ENCODE measurements at regions not wholly inside any gene's neighbourhood (a gene's known extent, or its start where the extent isn't known, plus 50 kb on each side); places are given as distances from the start of the nearest gene placed in this dataset.
"Not testable (repeated sequence)": the region's sequence is repeated elsewhere in the genome, so short reads cannot be mapped to it uniquely, and the experiment has no call there.

- no peak for DNase-seq (ENCODE audit: extremely low read depth, low read depth, low spot score)
Observed at GRCh38 chr5:165405340-165405739, 1899.9 kb downstream of the MAT2B start.

GRCh38 chr5:165407352-165407751 lies 1901.9 kb downstream of the MAT2B start:
- no peak for DNase-seq (ENCODE audit: extremely low read depth, low read depth, low spot score)

- DNase-seq (ENCODE audit: extremely low read depth, low read depth, low spot score), result no peak
Observed at GRCh38 chr5:165410476-165410875, 1905.1 kb downstream of the MAT2B start.

- not testable (repeated sequence) for DNase-seq (ENCODE audit: extremely low read depth, low read depth, low spot score)
Observed at GRCh38 chr5:165411532-165411931, 1906.1 kb downstream of the MAT2B start.

- no peak for DNase-seq (ENCODE audit: extremely low read depth, low read depth, low spot score)
Observed at GRCh38 chr5:165420493-165420892, 1915.1 kb downstream of the MAT2B start.

- no peak for DNase-seq (ENCODE audit: extremely low read depth, low read depth, low spot score)
Observed at GRCh38 chr5:165423697-165424299, 1918.4 kb downstream of the MAT2B start.

GRCh38 chr5:165425594-165425993 lies 1920.2 kb downstream of the MAT2B start:
- no peak for DNase-seq (ENCODE audit: extremely low read depth, low read depth, low spot score)

GRCh38 chr5:165448753-165449152 lies 1943.3 kb downstream of the MAT2B start:
- no peak for DNase-seq (ENCODE audit: extremely low read depth, low read depth, low spot score)

- no peak for DNase-seq (ENCODE audit: extremely low read depth, low read depth, low spot score)
Observed at GRCh38 chr5:165457859-165458481, 1952.6 kb downstream of the MAT2B start.

- DNase-seq (ENCODE audit: extremely low read depth, low read depth, low spot score), result no peak
Observed at GRCh38 chr5:165459232-165459631, 1953.8 kb downstream of the MAT2B start.

- DNase-seq (ENCODE audit: extremely low read depth, low read depth, low spot score), result no peak
Observed at GRCh38 chr5:165460911-165461310, 1955.5 kb downstream of the MAT2B start.

GRCh38 chr5:165477546-165477945 lies 1972.1 kb downstream of the MAT2B start:
- DNase-seq (ENCODE audit: extremely low read depth, low read depth, low spot score), result no peak

GRCh38 chr5:165495829-165496380 lies 1990.5 kb downstream of the MAT2B start:
- DNase-seq (ENCODE audit: extremely low read depth, low read depth, low spot score), result no peak

GRCh38 chr5:165497707-165498106 lies 1992.3 kb downstream of the MAT2B start:
- no peak for DNase-seq (ENCODE audit: extremely low read depth, low read depth, low spot score)

GRCh38 chr5:165502893-165503691 lies 1997.7 kb downstream of the MAT2B start:
- DNase-seq (ENCODE audit: extremely low read depth, low read depth, low spot score), result no peak

GRCh38 chr5:165504674-165505073 lies 1999.3 kb downstream of the MAT2B start:
- DNase-seq (ENCODE audit: extremely low read depth, low read depth, low spot score), result no peak

- DNase-seq (ENCODE audit: extremely low read depth, low read depth, low spot score), result no peak
Observed at GRCh38 chr5:165508286-165508685, 2002.9 kb downstream of the MAT2B start.

GRCh38 chr5:165508861-165509260 lies 2003.4 kb downstream of the MAT2B start:
- no peak for DNase-seq (ENCODE audit: extremely low read depth, low read depth, low spot score)

GRCh38 chr5:165521816-165522610 lies 2016.6 kb downstream of the MAT2B start:
- DNase-seq (ENCODE audit: extremely low read depth, low read depth, low spot score), result no peak

- DNase-seq (ENCODE audit: extremely low read depth, low read depth, low spot score), result no peak
Observed at GRCh38 chr5:165525271-165525670, 2019.9 kb downstream of the MAT2B start.

GRCh38 chr5:165526357-165526756 lies 2020.9 kb downstream of the MAT2B start:
- no peak for DNase-seq (ENCODE audit: extremely low read depth, low read depth, low spot score)
